Spleen (tissue), 11 donors: ENCODE measurements at regions not wholly inside any gene's neighbourhood (a gene's known extent, or its start where the extent isn't known, plus 50 kb on each side); places are given as distances from the start of the nearest gene placed in this dataset.

Experiments used
- DNase-seq: peaks from one replicate; pipeline ENCODE4 v3.0.0-alpha.2; 2020
- H3K27ac ChIP-seq, 8 donors: fragments of 200-600 bp; sonication (generic) in 7 of 8; 1 replicate in 4 of 8; 2 replicates in 4 of 8; pipeline versions ENCODE4 v1.5.0 to v1.8.0; 2016 to 2021; ENCODE audit warnings: inconsistent platforms in 4 of 8, mild to moderate bottlenecking in 4 of 8, moderate library complexity in 1 of 8
- H3K27me3 ChIP-seq, 7 donors: fragments of 200-600 bp; sonication (generic) in 6 of 7; replicated peaks in 1 of 7; 1 replicate in 4 of 7; 2 replicates in 3 of 7; pipeline versions ENCODE4 v1.5.0 to v1.8.0; 2016 to 2021; ENCODE audit warnings: inconsistent platforms in 3 of 7, mild to moderate bottlenecking in 1 of 7
- H3K36me3 ChIP-seq, 6 donors: fragments of 200-600 bp; sonication (generic) in 5 of 6; 1 replicate in 4 of 6; 2 replicates in 2 of 6; pipeline versions ENCODE4 v1.5.0 to v1.8.0; 2016 to 2021; ENCODE audit warnings: inconsistent platforms in 2 of 6
- H3K4me1 ChIP-seq, 6 donors: fragments of 200-600 bp; sonication (generic) in 5 of 6; 1 replicate in 3 of 6; 2 replicates in 3 of 6; pipeline versions ENCODE4 v1.5.0 to v1.8.0; 2016 to 2021; ENCODE audit warnings: inconsistent platforms in 3 of 6
- H3K4me3 ChIP-seq, 8 donors: fragments of 200-600 bp; sonication (generic) in 7 of 8; 1 replicate in 4 of 8; 2 replicates in 4 of 8; pipeline versions ENCODE4 v1.5.0 to v1.8.0; 2016 to 2021; ENCODE audit warnings: inconsistent platforms in 4 of 8, mild to moderate bottlenecking in 4 of 8, moderate library complexity in 2 of 8
- H3K9me3 ChIP-seq, 8 donors: fragments of 200-600 bp; sonication (generic) in 7 of 8; 1 replicate in 4 of 8; 2 replicates in 4 of 8; pipeline versions ENCODE4 v1.5.0 to v1.8.0; 2016 to 2021; ENCODE audit warnings: inconsistent platforms in 4 of 8
- CTCF ChIP-seq, 11 experiments: fragments of 200-600 bp in 7 of 11; fragments of 450-650 bp in 4 of 11; sonication (generic) in 4 of 11; IDR thresholded peaks in 8 of 11; conservative IDR thresholded peaks in 3 of 11; 1 replicate in 7 of 11; 2 replicates in 4 of 11; pipeline versions ENCODE4 v1.4.0 to v1.8.0; 2016 to 2021; ENCODE audit warnings: antibody characterized with exemption in 11 of 11, inconsistent platforms in 4 of 11, mild to moderate bottlenecking in 1 of 11
- POLR2A ChIP-seq, 3 donors: fragments of 450-650 bp; IDR thresholded peaks; one replicate each; pipeline ENCODE4 v1.5.1; 2017; ENCODE audit warnings: antibody characterized with exemption in 3 of 3, mild to moderate bottlenecking in 1 of 3
- POLR2AphosphoS5 ChIP-seq, 3 donors: sonication (generic); formaldehyde crosslinking; IDR thresholded peaks; one replicate each; pipeline ENCODE4 v1.5.1; 2017; ENCODE audit warnings: antibody characterized with exemption in 3 of 3
- WGBS, 5 donors: extraction: QIAGEN DNeasy Blood & Tissue Kit in 3 of 5; methylation state at CpG; one replicate each; pipeline versions ENCODE4 v1.1.5 to v1.1.7; 2013 to 2018; 5-methylcytosine and 5-hydroxymethylcytosine counted together
- intact Hi-C: fragments of 100-400 bp; cut with DNase I; formaldehyde crosslinking; loops from one replicate; pipeline ENCODE4 v1.15.0; 2023; ENCODE audit warnings: low total_unique reads
- donor health status: healthy with polysubstance abuse.
- donor health status: DM: no; HTN: no; CAD: no; lungs with moderate emphysema.
- donor health status: DM: no; HTN: no; CAD: no.
- donor health status: Bipolar disorder and iron deficiency.
- donor health status: healthy.
- donor health status: DM: no; HTN: no; CAD: no.
- donor health status: DM: yes; HTN: yes; CAD: no.

- 84 to 91% (median 90%) methylated on average over 22 to 25 of the region's 25 CpGs for WGBS, 5 donors
- Histone ChIP-seq H3K27me3 (peaks cover 0 to 5% (median 0%) of the 10 kb centered on the region in 7 donors), H3K4me3 (no peak overlapping the region), H3K9me3 (no peaks in the 10 kb centered on the region), H3K4me1 (no peaks in the 10 kb centered on the region), H3K27ac (no peak overlapping the region), H3K36me3 (no peaks in the 10 kb centered on the region)
- intact Hi-C loops, result no loop called here
- DNase-seq, result peak; percentile 50
- TF ChIP-seq POLR2A (IDR thresholded peaks at IDR 0.05), result no peak
Measured at GRCh38 chr2:239476757-239477585, 76.2 kb upstream of the HDAC4 start.

GRCh38 chr2:239476029-239476756 is 75.4 kb upstream of the HDAC4 start:
- TF ChIP-seq CTCF (IDR thresholded peaks at IDR 0.05 in 8 of 11, conservative IDR thresholded peaks at IDR 0.05 in 3 of 11) (no peak), POLR2AphosphoS5 (IDR thresholded peaks at IDR 0.05) (no peak), POLR2A (IDR thresholded peaks at IDR 0.05) (no peak)
- Histone ChIP-seq H3K36me3 (no peaks in the 10 kb centered on the region), H3K27me3 (peaks cover 0 to 5% (median 0%) of the 10 kb centered on the region in 7 donors), H3K4me1 (no peaks in the 10 kb centered on the region), H3K4me3 (no peak overlapping the region), H3K9me3 (no peaks in the 10 kb centered on the region), H3K27ac (no peak overlapping the region)
- 77 to 89% (median 84%) methylated on average over 11 to 14 of the region's 14 CpGs for WGBS, 5 donors
- peak; percentile 40 for DNase-seq
- intact Hi-C loops, result no loop called here

GRCh38 chr2:239475161-239476028 is 74.6 kb upstream of the HDAC4 start:
- TF ChIP-seq POLR2A (IDR thresholded peaks at IDR 0.05), result no peak
- no peak for TF ChIP-seq POLR2AphosphoS5 (IDR thresholded peaks at IDR 0.05)
- no peak for TF ChIP-seq CTCF (IDR thresholded peaks at IDR 0.05 in 8 of 11, conservative IDR thresholded peaks at IDR 0.05 in 3 of 11)
- Histone ChIP-seq H3K27ac (no peak overlapping the region), H3K4me3 (no peak overlapping the region), H3K27me3 (peaks cover 0 to 5% (median 0%) of the 10 kb centered on the region in 7 donors), H3K9me3 (no peaks in the 10 kb centered on the region), H3K36me3 (no peaks in the 10 kb centered on the region), H3K4me1 (no peaks in the 10 kb centered on the region)
- WGBS, 5 donors, result 73 to 90% (median 85%) methylated on average over 7 to 13 of the region's 13 CpGs
- intact Hi-C loops, result no loop called here
- DNase-seq, result peak; percentile 47

GRCh38 chr2:239473211-239473805 is 72.5 kb upstream of the HDAC4 start:
- Histone ChIP-seq H3K4me1 (no peaks in the 10 kb centered on the region), H3K27me3 (peaks cover 0 to 5% (median 0%) of the 10 kb centered on the region in 7 donors), H3K36me3 (no peaks in the 10 kb centered on the region), H3K27ac (no peak overlapping the region), H3K9me3 (no peaks in the 10 kb centered on the region), H3K4me3 (no peak overlapping the region)
- no peak for DNase-seq
- TF ChIP-seq POLR2A (IDR thresholded peaks at IDR 0.05) (no peak), POLR2AphosphoS5 (IDR thresholded peaks at IDR 0.05) (no peak), CTCF (IDR thresholded peaks at IDR 0.05 in 8 of 11, conservative IDR thresholded peaks at IDR 0.05 in 3 of 11) (no peak)
- intact Hi-C loops, result no loop called here
- WGBS, 5 donors, result 88 to 94% (median 90%) methylated on average over 7 to 8 of the region's 8 CpGs
